ENCODE measurements at regions not wholly inside any gene's neighbourhood (a gene's known extent, or its start where the extent isn't known, plus 50 kb on each side); places are given as distances from the start of the nearest gene placed in this dataset.

GRCh38 chr11:128053981-128054931, 533.1 kb downstream of the ETS1 start:
- Histone ChIP-seq H3K79me2 (ENCODE audit: insufficient read depth, low read depth, low read length) (no peaks in the 10 kb centered on the region), H3K36me3 (ENCODE audit: insufficient read depth, low read length) (no peaks in the 10 kb centered on the region), H3K4me1 (ENCODE audit: insufficient read depth, low read length, poor library complexity, severe bottlenecking) (no peaks in the 10 kb centered on the region), H3K9me3 (ENCODE audit: low read length) (no peaks in the 10 kb centered on the region), H3K9me2 (ENCODE audit: insufficient read depth, low read length) (no peaks in the 10 kb centered on the region), H3K4me3 (ENCODE audit: low read depth, low read length, poor library complexity, severe bottlenecking) (no peak overlapping the region), H3K27ac (ENCODE audit: low read depth, low read length, poor library complexity, severe bottlenecking) (no peak overlapping the region), H2AFZ (ENCODE audit: low read length) (no peak overlapping the region), H4K20me1 (ENCODE audit: insufficient read depth, low read length) (no peaks in the 10 kb centered on the region), H3K4me2 (ENCODE audit: low read length) (no peak overlapping the region)
- intact Hi-C loops (cut with micrococcal nuclease; ENCODE audit: unreplicated experiment), result no loop called here
- ChIA-PET POLR2A (no interaction called here), CTCF (ENCODE audit: unreplicated experiment) (no interaction called here)
- no TSS peak for BruUV-seq (replicated peaks)
- no peak for TF ChIP-seq EZH2phosphoT487 (IDR thresholded peaks at IDR 0.05; ENCODE audit: borderline replicate concordance, low read depth, low read length)
- no peak for TF ChIP-seq CTCF (conservative IDR thresholded peaks at IDR 0.05; ENCODE audit: low read length)
- DNase-seq (ENCODE audit: low spot score), result no peak

GRCh38 chr11:128052912-128053641, 534.3 kb downstream of the ETS1 start:
- H3K4me3 ChIP-seq (ENCODE audit: low read depth, low read length, poor library complexity, severe bottlenecking), result no peak overlapping the region
- no peak for DNase-seq (ENCODE audit: low spot score)
- no peaks in the 10 kb centered on the region for H4K20me1 ChIP-seq (ENCODE audit: insufficient read depth, low read length)
- no peaks in the 10 kb centered on the region for H3K4me1 ChIP-seq (ENCODE audit: insufficient read depth, low read length, poor library complexity, severe bottlenecking)
- H3K9me2 ChIP-seq (ENCODE audit: insufficient read depth, low read length), result no peaks in the 10 kb centered on the region
- no peaks in the 10 kb centered on the region for H3K9me3 ChIP-seq (ENCODE audit: low read length)
- ChIA-PET CTCF (ENCODE audit: unreplicated experiment) (no interaction called here), POLR2A (no interaction called here)
- no peak for TF ChIP-seq EZH2phosphoT487 (IDR thresholded peaks at IDR 0.05; ENCODE audit: borderline replicate concordance, low read depth, low read length)
- no peak for TF ChIP-seq CTCF (conservative IDR thresholded peaks at IDR 0.05; ENCODE audit: low read length)
- intact Hi-C loops (cut with micrococcal nuclease; ENCODE audit: unreplicated experiment), result no loop called here
- no peak overlapping the region for H2AFZ ChIP-seq (ENCODE audit: low read length)
- H3K36me3 ChIP-seq (ENCODE audit: insufficient read depth, low read length), result no peaks in the 10 kb centered on the region
- BruUV-seq (replicated peaks), result no TSS peak
- H3K79me2 ChIP-seq (ENCODE audit: insufficient read depth, low read depth, low read length), result no peaks in the 10 kb centered on the region
- no peak overlapping the region for H3K4me2 ChIP-seq (ENCODE audit: low read length)
- no peak overlapping the region for H3K27ac ChIP-seq (ENCODE audit: low read depth, low read length, poor library complexity, severe bottlenecking)

GRCh38 chr11:128048121-128048520, 539.2 kb downstream of the ETS1 start:
- Histone ChIP-seq H3K4me3 (ENCODE audit: low read depth, low read length, poor library complexity, severe bottlenecking) (no peak overlapping the region), H2AFZ (ENCODE audit: low read length) (no peak overlapping the region), H3K79me2 (ENCODE audit: insufficient read depth, low read depth, low read length) (no peaks in the 10 kb centered on the region), H3K9me3 (ENCODE audit: low read length) (no peaks in the 10 kb centered on the region), H3K27ac (ENCODE audit: low read depth, low read length, poor library complexity, severe bottlenecking) (no peak overlapping the region), H3K36me3 (ENCODE audit: insufficient read depth, low read length) (no peaks in the 10 kb centered on the region), H3K4me1 (ENCODE audit: insufficient read depth, low read length, poor library complexity, severe bottlenecking) (no peaks in the 10 kb centered on the region), H3K9me2 (ENCODE audit: insufficient read depth, low read length) (no peaks in the 10 kb centered on the region), H4K20me1 (ENCODE audit: insufficient read depth, low read length) (no peaks in the 10 kb centered on the region), H3K4me2 (ENCODE audit: low read length) (no peak overlapping the region)
- DNase-seq (ENCODE audit: low spot score), result no peak
- intact Hi-C loops (cut with micrococcal nuclease; ENCODE audit: unreplicated experiment), result no loop called here
- no TSS peak for BruUV-seq (replicated peaks)
- ChIA-PET CTCF (ENCODE audit: unreplicated experiment) (no interaction called here), POLR2A (no interaction called here)
- TF ChIP-seq EZH2phosphoT487 (IDR thresholded peaks at IDR 0.05; ENCODE audit: borderline replicate concordance, low read depth, low read length) (no peak), CTCF (conservative IDR thresholded peaks at IDR 0.05; ENCODE audit: low read length) (no peak)
